GM19324 (cell line): ENCODE measurements at regions not wholly inside any gene's neighbourhood (a gene's known extent, or its start where the extent isn't known, plus 50 kb on each side); places are given as distances from the start of the nearest gene placed in this dataset.
"Not testable (repeated sequence)": the region's sequence is repeated elsewhere in the genome, so short reads cannot be mapped to it uniquely, and the experiment has no call there.

Source experiments
- ATAC-seq: cut with Tn5 transposase; IDR thresholded peaks from one replicate; pipeline ENCODE4 v1.9.1; 2021; ENCODE audit warnings: mild to moderate bottlenecking, moderate library complexity; ENCODE audit not compliant: unreplicated experiment, low FRiP score

DNA sequence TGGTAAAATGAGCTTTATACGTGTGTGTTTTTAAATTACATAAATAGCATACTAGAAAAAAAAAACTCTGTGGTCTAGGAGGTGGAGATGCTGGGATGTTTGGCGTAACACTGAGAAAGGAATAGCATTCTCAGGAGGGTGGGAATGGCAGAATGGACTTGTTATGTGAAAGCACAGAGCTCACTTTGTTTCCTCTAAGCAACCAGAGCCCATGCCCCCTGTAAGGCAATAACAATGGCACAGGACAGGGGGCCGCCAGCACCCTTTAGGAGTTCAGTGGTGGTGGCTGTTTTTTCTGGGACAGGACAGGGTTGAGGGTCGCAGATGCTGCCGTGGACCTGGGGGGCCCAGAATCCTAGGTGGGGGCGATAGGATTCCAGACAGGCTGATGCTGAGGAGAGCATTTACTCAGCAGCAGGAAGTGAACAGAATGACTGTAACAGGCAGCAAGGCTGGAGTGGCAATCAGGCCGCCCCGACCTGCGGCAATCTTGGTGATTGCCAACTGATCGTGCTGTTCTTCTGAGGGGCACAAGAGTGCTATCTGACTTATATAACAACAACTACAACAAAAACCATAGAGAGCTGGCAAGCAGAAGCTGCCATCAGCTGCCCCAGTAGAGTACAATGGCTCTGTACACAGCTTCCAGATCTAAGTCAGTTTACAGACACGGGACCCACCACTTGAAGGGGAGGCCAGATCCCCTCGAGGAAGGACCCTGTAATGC is 160.4 kb downstream of the UACA start:
- no peak for ATAC-seq

DNA sequence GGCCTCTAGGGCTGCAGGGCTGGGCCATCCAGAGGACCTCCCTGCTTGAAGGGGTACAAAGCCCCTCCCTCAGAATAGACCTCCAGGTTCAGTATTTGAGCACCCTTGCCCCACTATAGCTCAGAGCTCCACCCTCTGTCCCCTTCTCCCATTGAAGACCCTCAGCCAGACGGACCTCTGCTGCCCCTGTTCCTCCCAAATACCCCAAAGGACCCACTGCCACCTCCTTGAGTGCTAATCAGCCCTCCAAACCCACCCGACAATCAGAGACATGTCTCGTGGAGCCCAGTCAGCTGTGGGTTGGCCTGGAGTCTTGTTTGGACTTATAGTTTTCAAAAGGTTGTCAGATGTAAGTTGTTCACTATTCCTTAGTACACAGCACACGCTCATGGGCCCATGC is 161.1 kb downstream of the UACA start:
- no peak for ATAC-seq

DNA sequence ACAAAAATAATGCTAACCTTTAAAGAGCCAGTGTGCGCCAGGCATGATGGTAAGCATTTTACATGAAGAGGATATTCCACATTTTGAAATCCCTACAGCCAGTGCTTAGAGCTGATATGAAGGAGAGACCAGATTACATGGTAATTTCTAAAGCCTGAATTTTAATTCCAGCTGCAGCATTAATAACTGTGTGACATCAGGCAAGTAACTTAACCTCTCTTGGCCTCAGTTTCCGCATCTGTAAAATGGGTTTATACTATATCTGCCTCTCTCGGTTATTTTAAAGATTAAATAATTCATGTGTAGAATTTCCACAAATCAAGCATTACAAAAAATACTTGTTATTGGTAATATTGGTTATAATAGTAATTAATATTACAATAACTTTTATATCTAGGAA is 165.4 kb downstream of the UACA start:
- no peak for ATAC-seq

DNA sequence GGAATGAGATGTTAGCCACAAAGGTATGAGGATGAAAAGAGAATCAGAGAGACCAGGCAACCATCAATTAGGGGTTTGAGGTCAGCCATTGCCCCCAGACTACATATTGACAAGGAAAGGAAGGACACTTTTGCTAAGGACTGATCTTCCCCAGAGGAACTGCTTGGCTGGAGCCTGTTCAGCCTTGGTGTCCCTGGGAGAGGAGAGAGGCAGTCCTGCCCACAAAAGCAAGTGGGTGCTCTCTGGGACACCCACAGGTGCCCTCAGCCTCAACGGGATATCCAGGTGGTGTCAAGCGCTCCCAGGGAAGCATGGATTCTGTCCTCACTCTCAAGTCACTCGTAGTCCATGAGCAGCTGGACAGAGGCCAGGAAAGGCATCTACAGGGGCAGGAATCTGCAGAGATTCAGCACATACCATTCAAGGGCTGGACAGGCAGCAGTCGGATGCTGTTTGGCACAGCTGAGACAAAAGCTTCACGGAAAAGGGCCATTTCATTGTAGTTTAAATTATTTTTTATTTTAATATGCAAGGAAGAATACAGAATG is 166.2 kb downstream of the UACA start:
- ATAC-seq, result no peak

DNA sequence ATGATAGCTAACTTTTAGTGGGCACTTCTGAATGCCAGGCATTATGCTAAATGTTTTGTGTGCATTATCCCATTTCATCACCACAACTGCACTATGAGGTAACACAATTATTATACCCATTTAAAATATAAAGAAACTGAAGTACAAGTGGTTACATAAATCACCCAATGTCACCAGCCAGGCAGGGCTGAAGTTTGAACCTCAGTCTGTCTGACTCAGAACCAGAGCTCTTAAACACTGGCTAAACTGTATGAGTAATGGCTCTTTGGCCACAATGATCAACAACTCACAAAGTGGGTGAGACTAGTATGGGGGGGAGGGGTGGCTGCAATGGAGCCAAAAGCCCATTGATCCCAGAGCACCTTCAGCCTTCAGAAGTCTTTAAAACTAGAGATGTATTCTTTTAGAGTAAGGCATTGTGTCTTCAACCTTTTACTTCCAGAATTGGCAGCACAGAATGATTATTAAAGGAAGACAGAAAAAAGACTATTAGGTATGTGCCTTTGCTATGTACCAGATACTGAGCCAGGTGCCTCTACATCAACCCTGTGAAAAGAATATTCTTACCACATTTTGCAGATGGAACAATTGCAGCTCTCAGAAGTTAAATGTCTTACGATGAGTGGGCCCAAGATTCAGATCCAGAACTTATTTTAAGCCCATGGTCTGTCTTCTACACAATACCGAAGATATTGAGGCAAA is 166.9 kb downstream of the UACA start:
- no peak for ATAC-seq

DNA sequence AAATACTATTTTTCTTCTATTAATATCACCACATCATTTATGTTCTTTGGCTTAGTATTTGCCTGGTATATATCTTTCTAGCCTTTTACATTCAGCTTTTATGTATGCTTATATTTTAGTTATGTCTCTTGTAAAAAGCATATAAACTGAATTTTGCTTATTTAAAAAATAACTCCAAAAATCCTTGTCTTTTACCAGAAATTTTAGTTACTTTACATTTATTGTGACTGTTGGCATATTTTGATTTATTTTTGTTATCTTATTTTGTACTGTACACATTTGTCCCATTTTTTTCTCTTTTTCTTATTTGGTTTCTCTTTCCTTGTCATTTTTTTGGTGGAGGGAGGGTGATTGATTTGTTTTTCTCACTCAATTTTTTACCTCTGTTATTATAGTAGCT is 169.6 kb downstream of the UACA start:
- no peak for ATAC-seq

DNA sequence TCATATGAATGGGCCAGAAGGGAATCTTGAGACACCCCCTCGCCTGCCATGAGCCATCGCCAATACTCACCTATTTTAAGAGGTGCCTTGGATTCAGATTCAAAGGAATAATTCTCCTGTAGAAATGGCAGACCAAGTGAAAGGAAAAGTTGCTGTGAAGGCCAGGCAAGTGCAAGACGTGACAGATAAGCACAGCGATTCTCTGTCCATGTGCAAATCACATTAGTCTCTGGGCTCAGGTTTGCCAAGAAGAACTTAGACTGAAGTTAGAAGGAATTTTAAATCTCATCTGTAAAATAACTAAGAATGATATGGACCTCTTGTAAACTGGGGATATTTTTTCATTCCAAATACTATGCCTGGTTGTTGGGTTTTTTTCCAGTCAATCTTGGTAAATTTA is 173.6 kb downstream of the UACA start:
- no peak for ATAC-seq

DNA sequence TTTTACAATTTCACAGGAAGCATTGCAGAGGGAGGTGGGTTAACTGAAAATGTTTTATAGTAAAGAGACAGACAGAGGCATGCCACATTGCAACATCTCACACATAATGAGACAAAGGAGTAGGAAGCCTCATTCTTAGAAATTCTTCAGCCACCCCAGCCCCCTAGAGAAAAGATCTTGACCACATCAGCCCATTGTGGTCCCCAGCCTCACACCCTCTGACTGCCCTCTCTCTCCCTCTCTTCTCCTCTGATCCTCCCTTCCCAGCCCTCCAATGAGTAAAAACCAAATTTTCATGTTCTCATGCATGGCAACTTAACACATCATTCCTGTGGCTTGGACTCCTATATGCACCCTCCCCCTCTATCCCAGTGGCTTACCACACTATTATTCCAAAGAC is 174.1 kb downstream of the UACA start:
- no peak for ATAC-seq

DNA sequence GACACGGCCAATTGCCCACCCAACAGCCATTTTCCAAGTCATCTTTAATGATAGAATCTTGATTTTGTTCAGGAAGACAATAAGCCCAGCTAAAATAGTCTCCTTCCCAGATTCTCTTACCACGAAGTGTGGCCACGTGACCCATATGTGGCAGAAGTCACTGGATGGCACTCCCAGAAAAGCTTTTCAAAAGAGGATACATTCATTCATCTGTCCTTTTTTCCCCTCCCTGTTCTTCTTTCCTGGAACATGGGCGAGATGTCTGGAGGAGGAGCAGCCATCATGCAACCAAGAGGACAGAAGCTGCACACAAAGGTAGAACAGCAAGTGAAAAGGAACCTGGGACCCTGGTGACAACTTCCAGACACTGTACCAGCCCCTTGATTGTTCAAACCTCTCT is 174.7 kb downstream of the UACA start:
- no peak for ATAC-seq

DNA sequence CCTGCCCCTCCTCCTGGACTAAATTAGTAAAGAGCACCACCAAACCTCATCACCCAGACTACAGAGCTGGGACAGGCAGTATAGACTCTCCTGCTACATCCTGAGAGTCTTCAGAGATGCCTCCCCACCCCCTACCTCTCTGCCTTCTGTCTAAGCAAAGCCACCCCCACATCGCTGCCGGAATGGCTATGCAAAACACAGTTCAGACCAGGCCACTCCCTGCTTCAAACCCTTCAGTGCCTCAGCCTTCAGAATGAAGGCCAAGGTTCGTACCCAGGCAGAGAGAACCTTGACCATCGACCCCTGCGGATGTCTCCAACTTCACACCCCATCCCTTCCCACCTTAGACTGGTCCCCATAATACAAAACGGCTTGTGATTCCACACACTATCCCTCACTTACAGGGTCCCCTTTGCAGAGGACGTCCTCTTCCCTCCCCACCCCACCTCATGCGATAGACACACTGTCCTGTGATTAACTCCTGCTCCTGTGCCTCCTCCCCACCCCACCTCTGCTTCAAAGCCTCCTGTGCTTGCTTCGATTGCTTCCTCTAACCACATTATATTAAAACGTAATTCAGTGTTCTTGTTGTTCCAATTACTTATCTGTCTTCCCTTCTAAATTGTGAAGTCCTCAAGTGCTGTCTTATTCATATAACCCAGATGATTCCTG is 175.3 kb downstream of the UACA start:
- ATAC-seq, result no peak

DNA sequence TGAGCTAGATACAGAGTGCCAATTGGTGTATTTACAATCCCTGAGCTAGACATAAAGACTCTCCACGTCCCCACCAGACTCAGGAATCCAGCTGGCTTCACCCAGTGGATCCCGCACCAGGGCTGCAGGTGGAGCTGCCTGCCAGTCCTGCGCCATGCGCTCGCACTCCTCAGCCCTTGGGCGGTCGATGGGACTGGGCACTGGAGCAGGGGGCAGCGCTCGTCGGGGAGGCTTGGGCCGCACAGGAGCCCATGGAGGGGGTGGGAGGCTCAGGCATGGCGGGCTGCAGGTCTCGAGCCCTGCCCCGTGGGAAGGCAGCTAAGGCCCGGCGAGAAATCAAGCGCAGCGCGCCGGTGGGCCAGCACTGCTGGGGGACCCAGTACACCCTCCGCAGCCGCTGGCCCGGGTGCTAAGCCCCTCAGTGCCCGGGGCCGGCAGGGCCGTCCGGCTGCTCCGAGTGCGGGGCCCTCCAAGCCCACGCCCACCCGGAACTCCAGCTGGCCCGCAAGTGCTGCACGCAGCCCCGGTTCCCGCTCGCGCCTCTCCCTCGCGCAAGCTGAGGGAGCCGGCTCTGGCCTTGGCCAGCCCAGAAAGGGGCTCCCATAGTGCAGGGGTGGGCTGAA is 176.2 kb downstream of the UACA start:
- not testable (repeated sequence) for ATAC-seq

DNA sequence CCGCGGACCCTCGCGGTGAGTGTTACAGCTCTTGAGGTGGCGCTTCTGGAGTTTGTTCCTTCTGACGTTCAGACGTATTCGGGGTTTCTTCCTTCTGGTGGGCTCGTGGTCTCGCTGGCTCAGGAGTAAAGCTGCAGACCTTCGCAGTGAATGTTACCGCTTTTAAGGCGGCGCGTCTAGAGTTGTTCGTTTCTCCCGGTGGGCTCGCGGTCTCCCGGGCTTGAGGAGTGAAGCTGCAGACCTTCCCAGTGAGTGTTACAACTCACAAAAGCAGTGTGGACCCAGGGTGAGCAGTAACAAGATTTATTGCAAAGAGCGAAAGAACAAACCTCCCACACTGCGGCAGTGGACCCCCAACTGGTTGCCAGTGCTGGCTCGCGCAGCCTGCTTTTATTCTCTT is 177.1 kb downstream of the UACA start:
- ATAC-seq, result no peak

DNA sequence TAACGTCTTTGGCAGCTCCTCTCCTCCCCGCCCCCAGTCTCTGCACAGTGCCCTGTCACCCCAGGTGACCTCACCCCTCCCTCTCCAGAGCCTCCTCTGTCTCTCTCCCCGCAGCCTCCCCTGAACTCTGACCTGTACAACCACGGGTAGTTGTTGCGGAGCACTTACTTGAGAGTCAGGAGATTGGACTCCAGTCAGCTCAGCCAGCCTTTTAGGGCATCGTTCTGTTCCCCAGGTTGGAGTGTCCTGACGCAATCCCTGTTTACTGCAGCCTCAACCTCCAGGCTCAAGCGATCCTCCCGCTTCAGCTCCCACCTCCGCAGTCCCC is 177.7 kb downstream of the UACA start:
- ATAC-seq, result no peak

DNA sequence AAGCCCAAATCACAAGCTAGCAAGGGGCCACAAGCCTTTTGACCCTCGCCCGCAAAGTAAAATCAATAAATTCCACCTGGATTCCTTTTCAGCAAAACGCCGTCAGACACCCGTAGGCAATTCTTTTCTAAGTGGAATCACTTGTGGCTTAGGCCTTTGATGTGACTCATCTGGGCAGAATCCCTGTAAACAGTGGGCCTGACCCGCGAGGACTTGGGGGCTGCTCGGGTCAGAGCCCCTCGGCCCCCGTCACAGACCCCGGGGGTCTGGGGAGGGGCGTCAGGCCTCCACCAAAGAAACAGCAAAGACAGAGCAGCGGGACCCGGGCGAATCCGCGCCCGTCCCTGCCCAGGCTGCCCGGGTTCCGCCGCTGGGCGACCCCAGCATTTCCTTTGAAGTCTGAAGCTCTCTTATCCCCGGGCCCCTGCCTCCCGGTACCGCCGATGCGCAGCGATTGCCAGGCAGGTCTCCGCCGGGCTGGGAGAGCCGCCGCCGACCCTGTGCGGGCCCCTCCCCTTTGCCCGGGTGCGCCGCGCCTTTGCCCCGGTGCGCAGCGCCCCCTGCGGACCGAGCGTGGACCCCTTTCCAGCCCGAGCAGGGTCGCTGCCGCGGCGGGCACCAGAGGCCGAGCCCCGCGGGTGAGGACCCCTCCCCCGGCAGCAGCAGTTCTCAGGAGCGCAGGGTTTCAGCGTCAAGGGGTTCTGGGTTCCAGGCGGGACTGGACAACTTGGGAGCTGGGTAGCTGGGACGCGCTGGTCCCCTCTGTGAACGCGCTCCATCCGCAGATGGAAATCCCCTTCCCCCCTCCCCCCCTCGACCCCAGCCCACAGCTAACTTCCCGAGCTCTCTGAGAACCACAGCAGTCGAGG is 178.3 kb downstream of the UACA start:
- ATAC-seq, result no peak

DNA sequence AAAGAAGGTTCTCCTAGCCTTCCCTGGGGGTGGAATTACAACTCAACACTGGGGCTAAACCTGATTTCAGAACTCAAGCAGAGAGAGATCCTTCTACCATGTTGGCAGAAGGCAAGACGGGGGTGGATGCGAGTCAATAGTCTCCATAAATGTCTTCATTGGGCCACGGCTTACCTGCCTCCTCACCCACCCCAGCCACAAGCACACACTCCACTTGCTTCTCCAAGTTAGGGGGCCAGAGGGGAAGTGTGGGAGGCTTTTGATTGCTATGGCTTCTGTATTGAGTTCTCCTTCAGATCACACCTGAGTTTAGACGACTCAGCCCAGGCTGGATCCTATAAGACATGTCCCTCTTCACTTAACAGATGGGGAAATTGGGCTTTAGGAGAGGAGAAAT is 178.9 kb downstream of the UACA start:
- no peak for ATAC-seq

DNA sequence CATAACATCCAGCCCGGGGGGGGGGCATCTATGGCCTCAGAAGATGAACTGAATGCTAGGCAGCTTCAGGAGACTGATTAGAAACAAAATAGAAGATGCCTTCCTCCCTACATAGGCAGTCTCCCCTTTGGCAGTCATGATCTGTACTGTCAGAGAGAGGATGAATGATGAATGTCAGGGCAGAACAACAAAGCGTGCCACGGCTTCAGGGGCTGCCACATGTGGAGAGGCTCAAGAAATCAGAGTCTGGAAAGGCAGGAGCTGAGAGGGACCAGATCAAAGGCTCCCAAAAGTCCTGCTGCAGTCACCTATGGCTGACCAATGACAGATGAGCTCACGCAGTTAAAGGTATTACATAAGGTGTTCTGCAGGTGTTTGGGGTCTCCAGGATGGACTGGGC is 180.4 kb downstream of the UACA start:
- ATAC-seq, result no peak

DNA sequence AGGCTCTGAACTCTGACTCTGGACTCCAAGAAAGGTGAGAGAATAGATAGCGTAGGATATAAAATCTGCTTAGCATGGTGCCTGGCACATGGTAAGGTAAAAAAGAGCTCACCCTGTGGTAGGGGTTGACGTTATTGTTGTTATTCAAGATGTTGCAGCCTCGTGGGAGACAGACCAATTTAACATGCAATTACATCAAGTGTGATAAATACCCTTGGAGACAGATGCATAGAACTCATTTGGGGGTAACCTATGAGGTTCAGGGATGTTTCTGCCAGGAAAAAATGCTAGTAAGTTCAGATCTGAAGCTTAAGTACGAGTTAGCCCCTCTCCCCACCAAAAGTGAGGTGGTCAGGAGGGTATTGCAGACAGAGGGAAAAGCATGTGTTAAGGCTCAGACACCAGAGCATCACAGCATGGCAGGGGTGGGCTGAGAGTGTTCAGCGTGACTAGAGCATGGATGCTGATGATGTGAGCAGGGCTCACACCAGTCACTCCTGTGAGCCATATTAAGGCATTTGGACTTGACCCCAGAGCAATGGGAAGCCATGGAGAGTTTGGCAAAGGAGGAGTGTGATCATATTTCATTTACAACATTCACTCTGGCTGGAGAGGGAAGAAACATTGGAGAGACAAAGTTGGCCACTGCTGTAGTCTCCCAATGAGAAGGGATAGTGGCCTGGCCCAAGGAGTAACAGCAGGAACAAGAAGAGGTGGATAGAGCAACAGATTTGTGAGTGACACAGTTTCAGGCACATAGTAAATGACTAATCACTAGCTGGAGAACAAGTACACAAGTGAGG is 181.0 kb downstream of the UACA start:
- ATAC-seq, result no peak

DNA sequence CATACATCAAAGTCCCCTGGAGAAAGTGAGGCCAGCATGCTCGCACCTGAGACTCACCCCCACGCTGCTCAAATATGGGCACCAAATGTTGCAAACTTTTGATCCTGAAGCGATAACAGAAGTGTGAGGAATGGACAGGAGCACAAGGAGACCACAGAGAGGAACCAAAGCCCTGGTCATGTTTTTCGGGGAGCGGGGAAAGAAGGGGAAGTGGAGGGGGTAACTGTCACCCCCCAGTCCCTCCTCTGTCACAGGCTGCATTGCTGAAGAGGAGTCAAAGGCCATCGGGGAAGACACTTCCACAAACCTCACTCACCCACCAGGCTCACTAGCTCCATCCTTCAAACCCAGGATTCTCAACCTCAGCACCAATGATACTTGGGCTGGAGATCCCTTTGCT is 182.4 kb downstream of the UACA start:
- no peak for ATAC-seq

DNA sequence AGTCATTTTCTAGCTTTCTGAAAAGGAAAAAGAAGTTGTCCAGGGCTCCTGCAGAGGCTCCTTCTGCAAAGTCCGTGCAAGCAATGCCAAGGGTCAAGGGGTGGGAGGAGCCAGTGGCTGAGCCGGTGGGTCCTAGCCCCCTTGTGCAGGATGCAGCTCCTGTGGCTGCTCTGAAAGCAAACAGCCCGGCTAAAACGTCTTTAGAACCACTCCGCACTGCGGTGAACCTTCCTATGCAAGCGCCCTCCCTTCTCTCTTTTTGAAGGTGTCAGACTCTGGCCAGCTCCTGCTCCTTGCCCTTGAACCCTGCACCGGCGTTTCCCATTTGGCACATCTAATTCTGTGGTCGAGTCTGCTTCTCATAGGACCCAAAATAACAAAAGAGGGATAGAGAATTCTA is 183.1 kb downstream of the UACA start:
- ATAC-seq, result no peak

DNA sequence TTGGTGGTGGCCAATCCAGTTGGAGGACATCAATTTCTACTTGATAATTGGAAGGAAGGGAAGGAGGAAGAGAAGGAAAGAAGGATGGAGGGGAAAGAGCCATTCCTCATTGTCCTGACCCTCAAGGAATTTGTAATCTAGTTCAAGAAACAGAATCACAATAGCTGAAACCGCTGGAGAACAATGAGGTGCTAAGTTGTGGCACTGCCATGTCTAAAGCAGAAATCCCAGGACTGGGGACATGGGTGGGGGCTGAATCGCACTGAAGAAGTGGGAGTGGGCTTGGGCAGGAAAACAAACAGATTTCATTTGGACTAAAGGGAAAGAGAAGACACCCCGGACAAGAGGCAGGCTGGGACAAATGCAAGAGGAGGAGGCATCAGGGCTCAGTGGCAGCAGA is 183.6 kb downstream of the UACA start:
- no peak for ATAC-seq
